HEK293 (cell line): ENCODE measurements at regions not wholly inside any gene's neighbourhood (a gene's known extent, or its start where the extent isn't known, plus 50 kb on each side); places are given as distances from the start of the nearest gene placed in this dataset.

ENCODE experiments used
- CTCF ChIA-PET: fragments of 350-600 bp; formaldehyde crosslinking; extraction: SDS; loops from one replicate; lab custom pipeline; 2021; ENCODE audit warnings: antibody characterized with exemption; lab: Yijun Ruan, JAX
- POLR2A ChIA-PET: fragments of 300-600 bp; formaldehyde crosslinking; extraction: SDS; loops from one replicate; lab custom pipeline; 2020; ENCODE audit warnings: antibody characterized with exemption, inconsistent platforms; lab: Yijun Ruan, JAX
- H3K27ac ChIP-seq: fragments of 200-500 bp; sonication (Bioruptor generic); 2 replicates; pipeline ENCODE4 v1.5.1; 2014; ENCODE audit warnings: low read depth, low read length, control low read depth, inconsistent platforms; ENCODE audit errors: extremely low read depth
- H3K36me3 ChIP-seq, 2 experiments: fragments of 200-500 bp in 1 of 2; sonication (Bioruptor generic) in 1 of 2; 1 replicate in 1 of 2; 2 replicates in 1 of 2; pipeline ENCODE4 v1.5.1; 2014 to 2017; ENCODE audit warnings: inconsistent platforms in 2 of 2, low read length in 2 of 2; ENCODE audit not compliant: control insufficient read depth in 2 of 2, insufficient read depth in 1 of 2
- H3K4me1 ChIP-seq: fragments of 200-500 bp; sonication (Bioruptor generic); 2 replicates; pipeline ENCODE4 v1.5.1; 2014; ENCODE audit warnings: mild to moderate bottlenecking, low read length, inconsistent platforms; ENCODE audit not compliant: control insufficient read depth, insufficient read depth
- H3K4me3 ChIP-seq: 2 replicates; pipeline ENCODE4 v1.5.1; 2011; ENCODE audit warnings: low read depth, mild to moderate bottlenecking, control low read depth, low read length, moderate library complexity
- H3K9me3 ChIP-seq: fragments of 200-500 bp; sonication (Bioruptor generic); 2 replicates; pipeline ENCODE4 v1.5.1; 2014; ENCODE audit warnings: low read depth, low read length, inconsistent platforms; ENCODE audit not compliant: control insufficient read depth, insufficient read depth
- ATF2 ChIP-seq: fragments of 450-650 bp; formaldehyde crosslinking; IDR thresholded peaks from 2 replicates; pipeline ENCODE4 v1.5.1; 2016; ENCODE audit warnings: missing biosample characterization, missing genetic modification characterization, low read depth
- GLIS1 ChIP-seq: fragments of 450-650 bp; formaldehyde crosslinking; IDR thresholded peaks from 2 replicates; pipeline ENCODE4 v1.5.1; 2016; ENCODE audit warnings: missing biosample characterization, missing genetic modification characterization
- HIC1 ChIP-seq: fragments of 450-650 bp; formaldehyde crosslinking; IDR thresholded peaks from 2 replicates; pipeline ENCODE4 v1.5.1; 2016; ENCODE audit warnings: missing biosample characterization, missing genetic modification characterization
- SALL2 ChIP-seq: fragments of 450-650 bp; formaldehyde crosslinking; IDR thresholded peaks from 2 replicates; pipeline ENCODE4 v1.5.0; 2017; ENCODE audit warnings: missing biosample characterization, mild to moderate bottlenecking, missing genetic modification characterization, borderline replicate concordance
- TCF7L2 ChIP-seq: IDR thresholded peaks from 2 replicates; pipeline ENCODE4 v1.6.1; 2011; ENCODE audit warnings: low read depth, mild to moderate bottlenecking, inconsistent platforms, low read length, moderate library complexity, borderline replicate concordance
- TSHZ1 ChIP-seq: fragments of 450-650 bp; formaldehyde crosslinking; IDR thresholded peaks from 2 replicates; pipeline ENCODE4 v1.5.1; 2016; ENCODE audit warnings: missing biosample characterization, missing genetic modification characterization, borderline replicate concordance
- ZNF2 ChIP-seq: fragments of 450-650 bp; formaldehyde crosslinking; IDR thresholded peaks from 2 replicates; pipeline ENCODE4 v1.5.1; 2016; ENCODE audit warnings: missing biosample characterization, missing genetic modification characterization
- ZNF362 ChIP-seq: fragments of 450-650 bp; formaldehyde crosslinking; IDR thresholded peaks from 2 replicates; pipeline ENCODE4 v1.5.1; 2016; ENCODE audit warnings: missing biosample characterization, missing genetic modification characterization
- ZNF585B ChIP-seq: fragments of 450-650 bp; formaldehyde crosslinking; IDR thresholded peaks from 2 replicates; pipeline ENCODE4 v1.5.1; 2016; ENCODE audit warnings: missing biosample characterization, missing genetic modification characterization
- ZNF792 ChIP-seq: fragments of 450-650 bp; formaldehyde crosslinking; IDR thresholded peaks from 2 replicates; pipeline ENCODE4 v1.5.1; 2016; ENCODE audit warnings: missing biosample characterization, missing genetic modification characterization

GRCh38 chr6:9520417-9521151 is 894.3 kb downstream of the TFAP2A start:
- TF ChIP-seq GLIS1 (tag by site-specific recombination): no peak
- TF ChIP-seq HIC1: 0 out of 2 replicates have a peak, but pooled peaks have one; percentile 5
- 0 out of 2 replicates have a peak, but pooled peaks have one; percentile 42 for TF ChIP-seq ZNF362 (tag by site-specific recombination)
- ChIA-PET CTCF (interaction anchor here (1.0 to 1.7 kb wide), 3 partner anchors 19 to 490 kb away, joined by 3 read pairs; no protein-coding TSS in a partner anchor), POLR2A (no interaction called here)
- no peaks in the 10 kb centered on the region for H3K9me3 ChIP-seq
- H3K4me1 ChIP-seq: no peaks in the 10 kb centered on the region
- H3K27ac ChIP-seq: no peak overlapping the region
- no peak overlapping the region for H3K4me3 ChIP-seq
- H3K36me3 ChIP-seq: no peaks in the 10 kb centered on the region

- no peaks in the 10 kb centered on the region for H3K9me3 ChIP-seq
- POLR2A ChIA-PET: no interaction called here
- CTCF ChIA-PET: interaction anchor here (0.7 kb wide), 1 partner anchor 962 kb away, joined by 4 read pairs; no protein-coding TSS in a partner anchor
- no peaks in the 10 kb centered on the region for H3K36me3 ChIP-seq
- H3K4me3 ChIP-seq: no peak overlapping the region
- no peaks in the 10 kb centered on the region for H3K4me1 ChIP-seq
- no peak for TF ChIP-seq ZNF792 (tag by site-specific recombination)
- TF ChIP-seq ATF2 (tag by site-specific recombination): peak; percentile 11; the same call in 1 of the 2 replicates
- no peak overlapping the region for H3K27ac ChIP-seq
These were observed 896.4 kb downstream of the TFAP2A start for GRCh38 chr6:9518431-9518830.

- H3K36me3 ChIP-seq: no peaks in the 10 kb centered on the region
- TF ChIP-seq ZNF2 (tag by site-specific recombination) (no peak), ZNF585B (tag by site-specific recombination) (no peak)
- CTCF ChIA-PET: interaction anchor here (0.6 kb wide), 1 partner anchor 884 kb away, joined by 9 read pairs; no protein-coding TSS in a partner anchor
- no peaks in the 10 kb centered on the region for H3K4me1 ChIP-seq
- no peak overlapping the region for H3K27ac ChIP-seq
- H3K9me3 ChIP-seq: no peaks in the 10 kb centered on the region
- H3K4me3 ChIP-seq: no peak overlapping the region
- POLR2A ChIA-PET: no interaction called here
These were observed 897.1 kb downstream of the TFAP2A start for GRCh38 chr6:9517806-9518205.

GRCh38 chr6:9515633-9516606 is 899.0 kb downstream of the TFAP2A start:
- Histone ChIP-seq H3K9me3 (no peaks in the 10 kb centered on the region), H3K36me3 (no peaks in the 10 kb centered on the region), H3K4me1 (no peaks in the 10 kb centered on the region), H3K27ac (no peak overlapping the region), H3K4me3 (no peak overlapping the region)
- CTCF ChIA-PET: interaction anchor here (0.6 to 1.9 kb wide), 2 partner anchors 265 to 625 kb away, joined by 3 to 6 read pairs; no protein-coding TSS in a partner anchor
- TF ChIP-seq TSHZ1 (tag by site-specific recombination): no peak
- no peak for TF ChIP-seq SALL2 (tag by site-specific recombination)
- TF ChIP-seq TCF7L2: no peak
- POLR2A ChIA-PET: no interaction called here
